ENCODE measurements at regions not wholly inside any gene's neighbourhood (a gene's known extent, or its start where the extent isn't known, plus 50 kb on each side); places are given as distances from the start of the nearest gene placed in this dataset.

GRCh38 chr6:139597771-139598755 is 223.6 kb upstream of the CITED2 start:
- no peak for FAIRE-seq
- Histone ChIP-seq H3K4me3 (ENCODE audit: low read depth, low read length) (no peak overlapping the region), H3K27me3 (ENCODE audit: control insufficient read depth, insufficient read depth, low read length) (no peaks in the 10 kb centered on the region), H3K36me3 (ENCODE audit: control insufficient read depth, insufficient read depth, low read length) (no peaks in the 10 kb centered on the region)
- no peak for TF ChIP-seq CTCF (IDR thresholded peaks at IDR 0.05; ENCODE audit: insufficient read depth, low read length, severe bottlenecking)
- DNase-seq (ENCODE audit: low read depth): peak; percentile 72

GRCh38 chr6:139597087-139597763 is 222.8 kb upstream of the CITED2 start:
- FAIRE-seq (no peak), DNase-seq (ENCODE audit: low read depth) (no peak)
- H3K4me3 ChIP-seq (ENCODE audit: low read depth, low read length): no peak overlapping the region
- TF ChIP-seq CTCF (IDR thresholded peaks at IDR 0.05; ENCODE audit: insufficient read depth, low read length, severe bottlenecking): no peak
- no peaks in the 10 kb centered on the region for H3K27me3 ChIP-seq (ENCODE audit: control insufficient read depth, insufficient read depth, low read length)
- no peaks in the 10 kb centered on the region for H3K36me3 ChIP-seq (ENCODE audit: control insufficient read depth, insufficient read depth, low read length)

GRCh38 chr6:139595183-139595582 is 220.7 kb upstream of the CITED2 start:
- Histone ChIP-seq H3K27me3 (ENCODE audit: control insufficient read depth, insufficient read depth, low read length) (no peaks in the 10 kb centered on the region), H3K4me3 (ENCODE audit: low read depth, low read length) (no peak overlapping the region), H3K36me3 (ENCODE audit: control insufficient read depth, insufficient read depth, low read length) (no peaks in the 10 kb centered on the region)
- no peak for DNase-seq (ENCODE audit: low read depth)
- no peak for TF ChIP-seq CTCF (IDR thresholded peaks at IDR 0.05; ENCODE audit: insufficient read depth, low read length, severe bottlenecking)
- no peak for FAIRE-seq

DNA sequence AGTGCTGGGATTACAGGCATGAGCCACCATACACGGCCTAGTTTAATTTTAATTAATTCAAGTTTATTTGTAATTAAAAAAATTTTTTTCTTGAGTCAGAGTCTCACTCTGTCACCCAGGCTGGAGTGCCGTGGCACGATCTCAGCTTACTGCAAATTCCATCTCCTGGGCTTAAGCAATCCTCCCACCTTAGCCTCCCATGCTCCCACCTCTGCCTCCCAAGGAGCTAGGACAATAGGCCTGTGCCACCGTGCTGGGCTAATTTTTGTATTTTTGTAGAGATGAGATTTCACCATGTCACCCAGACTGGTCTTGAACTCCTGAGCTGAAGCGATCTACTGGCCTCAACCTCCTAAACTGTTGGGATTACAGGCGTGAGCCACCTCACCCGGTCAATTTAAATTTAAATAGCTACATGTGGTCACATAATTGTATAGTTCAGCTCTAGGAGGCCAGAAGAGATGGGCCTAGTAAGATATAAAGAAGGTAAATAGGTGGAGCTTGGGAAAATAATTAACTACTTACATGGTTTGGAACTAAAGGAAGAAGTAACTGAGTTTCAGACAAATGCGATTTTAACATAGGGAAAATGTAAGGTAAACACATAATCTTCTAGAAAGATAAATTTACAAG is 220.0 kb upstream of the CITED2 start:
- no peak overlapping the region for H3K4me3 ChIP-seq (ENCODE audit: low read depth, low read length)
- FAIRE-seq (no peak), DNase-seq (ENCODE audit: low read depth) (no peak)
- no peaks in the 10 kb centered on the region for H3K36me3 ChIP-seq (ENCODE audit: control insufficient read depth, insufficient read depth, low read length)
- no peaks in the 10 kb centered on the region for H3K27me3 ChIP-seq (ENCODE audit: control insufficient read depth, insufficient read depth, low read length)
- no peak for TF ChIP-seq CTCF (IDR thresholded peaks at IDR 0.05; ENCODE audit: insufficient read depth, low read length, severe bottlenecking)

GRCh38 chr6:139593081-139593480 is 218.6 kb upstream of the CITED2 start:
- TF ChIP-seq CTCF (IDR thresholded peaks at IDR 0.05; ENCODE audit: insufficient read depth, low read length, severe bottlenecking): no peak
- no peaks in the 10 kb centered on the region for H3K36me3 ChIP-seq (ENCODE audit: control insufficient read depth, insufficient read depth, low read length)
- no peaks in the 10 kb centered on the region for H3K27me3 ChIP-seq (ENCODE audit: control insufficient read depth, insufficient read depth, low read length)
- DNase-seq (ENCODE audit: low read depth): no peak
- FAIRE-seq: no peak
- no peak overlapping the region for H3K4me3 ChIP-seq (ENCODE audit: low read depth, low read length)

Data from bronchial epithelial cell (primary cell).